GM21619 (cell line): ENCODE measurements at regions not wholly inside any gene's neighbourhood (a gene's known extent, or its start where the extent isn't known, plus 50 kb on each side); places are given as distances from the start of the nearest gene placed in this dataset.
"Not testable (repeated sequence)": the region's sequence is repeated elsewhere in the genome, so short reads cannot be mapped to it uniquely, and the experiment has no call there.

Experiments used
- ATAC-seq: cut with Tn5 transposase; IDR thresholded peaks from one replicate; pipeline ENCODE4 v1.9.1; 2021; ENCODE audit not compliant: unreplicated experiment

- ATAC-seq: not testable (repeated sequence)
Measured at GRCh38 chr1:14177866-14178265, 420.6 kb upstream of the KAZN start.

- ATAC-seq: no peak
Measured at GRCh38 chr1:14180738-14181137, 417.7 kb upstream of the KAZN start.

- ATAC-seq: no peak
Measured at GRCh38 chr1:14181191-14181795, 417.2 kb upstream of the KAZN start.

- no peak for ATAC-seq
Measured at GRCh38 chr1:14182856-14183255, 415.6 kb upstream of the KAZN start.

- no peak for ATAC-seq
Measured at GRCh38 chr1:14183329-14183728, 415.2 kb upstream of the KAZN start.

GRCh38 chr1:14184454-14184853 is 414.0 kb upstream of the KAZN start:
- no peak for ATAC-seq

- ATAC-seq: no peak
Measured at GRCh38 chr1:14189381-14189780, 409.1 kb upstream of the KAZN start.

- ATAC-seq: no peak
Measured at GRCh38 chr1:14190508-14190907, 408.0 kb upstream of the KAZN start.

GRCh38 chr1:14194511-14194910 is 404.0 kb upstream of the KAZN start:
- no peak for ATAC-seq

- no peak for ATAC-seq
Measured at GRCh38 chr1:14205066-14205465, 393.4 kb upstream of the KAZN start.

GRCh38 chr1:14215151-14215550 is 383.3 kb upstream of the KAZN start:
- ATAC-seq: no peak

GRCh38 chr1:14217384-14217783 is 381.1 kb upstream of the KAZN start:
- ATAC-seq: no peak

GRCh38 chr1:14220324-14220723 is 378.2 kb upstream of the KAZN start:
- ATAC-seq: no peak

- ATAC-seq: no peak
Measured at GRCh38 chr1:14220811-14221210, 377.7 kb upstream of the KAZN start.

- ATAC-seq: no peak
Measured at GRCh38 chr1:14222086-14222485, 376.4 kb upstream of the KAZN start.

- no peak for ATAC-seq
Measured at GRCh38 chr1:14228677-14229076, 369.8 kb upstream of the KAZN start.

GRCh38 chr1:14233510-14233909 is 365.0 kb upstream of the KAZN start:
- ATAC-seq: no peak

GRCh38 chr1:14236097-14236496 is 362.4 kb upstream of the KAZN start:
- ATAC-seq: no peak

- no peak for ATAC-seq
Measured at GRCh38 chr1:14238472-14239307, 359.8 kb upstream of the KAZN start.

GRCh38 chr1:14240265-14240664 is 358.2 kb upstream of the KAZN start:
- no peak for ATAC-seq

GRCh38 chr1:14242123-14242522 is 356.4 kb upstream of the KAZN start:
- no peak for ATAC-seq

- ATAC-seq: no peak
Measured at GRCh38 chr1:14242870-14243269, 355.6 kb upstream of the KAZN start.

GRCh38 chr1:14245954-14246353 is 352.5 kb upstream of the KAZN start:
- no peak for ATAC-seq
